HEK293 (cell line): ENCODE measurements at regions not wholly inside any gene's neighbourhood (a gene's known extent, or its start where the extent isn't known, plus 50 kb on each side); places are given as distances from the start of the nearest gene placed in this dataset.

ENCODE experiments used
- OSR2 ChIP-seq: fragments of 450-650 bp; formaldehyde crosslinking; IDR thresholded peaks from 2 replicates; pipeline ENCODE4 v1.5.1; 2016; ENCODE audit warnings: missing biosample characterization, missing genetic modification characterization
- SP3 ChIP-seq: fragments of 450-650 bp; formaldehyde crosslinking; IDR thresholded peaks from 2 replicates; pipeline ENCODE4 v1.5.1; 2016; ENCODE audit warnings: missing biosample characterization, missing genetic modification characterization
- TF ChIP-seq, protein P1 (sequence below): fragments of 450-650 bp; formaldehyde crosslinking; IDR thresholded peaks from 2 replicates; pipeline ENCODE4 v1.5.1; 2016; ENCODE audit warnings: missing biosample characterization, missing genetic modification characterization
- TF ChIP-seq, protein P2 (sequence below): fragments of 450-650 bp; formaldehyde crosslinking; IDR thresholded peaks from 2 replicates; pipeline ENCODE4 v1.5.1; 2016; ENCODE audit warnings: missing biosample characterization, missing genetic modification characterization

DNA sequence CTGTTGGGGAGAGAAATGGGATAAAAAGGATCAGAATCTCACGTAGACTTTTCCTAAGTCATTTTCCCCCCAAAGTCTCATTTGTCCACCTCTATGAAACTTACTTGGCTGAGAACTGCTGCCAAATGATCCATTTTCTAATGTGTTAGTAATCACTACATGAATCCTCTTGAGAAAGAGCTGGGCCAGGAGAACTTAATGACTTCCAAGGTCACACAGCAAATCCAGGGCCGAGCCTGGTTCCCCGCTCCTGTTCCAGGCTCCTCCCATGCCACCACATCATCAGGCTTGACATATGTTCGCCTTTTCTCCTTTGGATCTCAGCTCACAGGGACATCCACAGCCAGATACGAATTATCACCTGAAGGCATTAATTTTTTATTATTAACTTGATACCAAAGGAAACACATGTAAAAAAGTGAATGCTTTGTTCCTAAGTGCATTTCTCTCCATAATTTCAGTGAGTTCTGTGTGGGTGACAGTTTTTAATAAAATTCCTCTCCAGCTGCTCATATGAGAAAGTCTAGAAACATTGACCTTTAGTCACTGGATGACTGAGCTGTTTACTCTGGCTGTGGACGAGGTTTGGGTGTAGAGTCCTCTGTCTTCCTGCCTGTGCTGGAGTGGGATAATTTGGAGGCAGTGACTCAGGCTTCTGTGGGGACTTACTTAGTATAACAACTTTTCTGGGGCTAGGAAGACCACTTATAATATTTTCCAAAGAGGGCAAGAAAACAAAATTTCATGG is 276.3 kb downstream of the PAX1 start:
- TF ChIP-seq, protein P1, sequence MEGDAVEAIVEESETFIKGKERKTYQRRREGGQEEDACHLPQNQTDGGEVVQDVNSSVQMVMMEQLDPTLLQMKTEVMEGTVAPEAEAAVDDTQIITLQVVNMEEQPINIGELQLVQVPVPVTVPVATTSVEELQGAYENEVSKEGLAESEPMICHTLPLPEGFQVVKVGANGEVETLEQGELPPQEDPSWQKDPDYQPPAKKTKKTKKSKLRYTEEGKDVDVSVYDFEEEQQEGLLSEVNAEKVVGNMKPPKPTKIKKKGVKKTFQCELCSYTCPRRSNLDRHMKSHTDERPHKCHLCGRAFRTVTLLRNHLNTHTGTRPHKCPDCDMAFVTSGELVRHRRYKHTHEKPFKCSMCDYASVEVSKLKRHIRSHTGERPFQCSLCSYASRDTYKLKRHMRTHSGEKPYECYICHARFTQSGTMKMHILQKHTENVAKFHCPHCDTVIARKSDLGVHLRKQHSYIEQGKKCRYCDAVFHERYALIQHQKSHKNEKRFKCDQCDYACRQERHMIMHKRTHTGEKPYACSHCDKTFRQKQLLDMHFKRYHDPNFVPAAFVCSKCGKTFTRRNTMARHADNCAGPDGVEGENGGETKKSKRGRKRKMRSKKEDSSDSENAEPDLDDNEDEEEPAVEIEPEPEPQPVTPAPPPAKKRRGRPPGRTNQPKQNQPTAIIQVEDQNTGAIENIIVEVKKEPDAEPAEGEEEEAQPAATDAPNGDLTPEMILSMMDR (tag by site-specific recombination) = no peak
- TF ChIP-seq OSR2 (tag by site-specific recombination) (no peak), SP3 (no peak)
- TF ChIP-seq, protein P2, sequence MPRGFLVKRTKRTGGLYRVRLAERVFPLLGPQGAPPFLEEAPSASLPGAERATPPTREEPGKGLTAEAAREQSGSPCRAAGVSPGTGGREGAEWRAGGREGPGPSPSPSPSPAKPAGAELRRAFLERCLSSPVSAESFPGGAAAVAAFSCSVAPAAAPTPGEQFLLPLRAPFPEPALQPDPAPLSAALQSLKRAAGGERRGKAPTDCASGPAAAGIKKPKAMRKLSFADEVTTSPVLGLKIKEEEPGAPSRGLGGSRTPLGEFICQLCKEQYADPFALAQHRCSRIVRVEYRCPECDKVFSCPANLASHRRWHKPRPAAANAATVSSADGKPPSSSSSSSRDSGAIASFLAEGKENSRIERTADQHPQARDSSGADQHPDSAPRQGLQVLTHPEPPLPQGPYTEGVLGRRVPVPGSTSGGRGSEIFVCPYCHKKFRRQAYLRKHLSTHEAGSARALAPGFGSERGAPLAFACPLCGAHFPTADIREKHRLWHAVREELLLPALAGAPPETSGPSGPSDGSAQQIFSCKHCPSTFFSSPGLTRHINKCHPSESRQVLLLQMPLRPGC (tag by site-specific recombination) = no peak
